ENCODE measurements at regions not wholly inside any gene's neighbourhood (a gene's known extent, or its start where the extent isn't known, plus 50 kb on each side); places are given as distances from the start of the nearest gene placed in this dataset.

GRCh38 chr5:50929174-50929573, 262.7 kb downstream of the PARP8 start:
- no peak for ATAC-seq
- TF ChIP-seq ZNF565 (CRISPR knock-in tag; conservative IDR thresholded peaks at IDR 0.05; ENCODE audit: low read depth) (no peak), PPARA (CRISPR knock-in tag; IDR thresholded peaks at IDR 0.05; ENCODE audit: borderline replicate concordance) (no peak), PATZ1 (CRISPR knock-in tag; IDR thresholded peaks at IDR 0.05; ENCODE audit: borderline replicate concordance) (no peak), GLIS3 (CRISPR knock-in tag; IDR thresholded peaks at IDR 0.05) (no peak), SNAI2 (CRISPR knock-in tag; IDR thresholded peaks at IDR 0.05) (no peak), POU6F1 (CRISPR knock-in tag; IDR thresholded peaks at IDR 0.05; ENCODE audit: borderline replicate concordance, low read depth) (no peak), ARNTL (CRISPR knock-in tag; IDR thresholded peaks at IDR 0.05; ENCODE audit: borderline replicate concordance, low read depth) (no peak), ZFP3 (CRISPR knock-in tag; IDR thresholded peaks at IDR 0.05) (no peak), TOX (CRISPR knock-in tag; IDR thresholded peaks at IDR 0.05; ENCODE audit: borderline replicate concordance) (no peak), ZNF8 (CRISPR knock-in tag; IDR thresholded peaks at IDR 0.05) (no peak), CSDC2 (CRISPR knock-in tag; IDR thresholded peaks at IDR 0.05) (no peak), TCF4 (CRISPR knock-in tag; IDR thresholded peaks at IDR 0.05; ENCODE audit: borderline replicate concordance) (no peak), ZNF70 (CRISPR knock-in tag; IDR thresholded peaks at IDR 0.05) (no peak), ZFP30 (CRISPR knock-in tag; IDR thresholded peaks at IDR 0.05) (no peak), ESRRG (CRISPR knock-in tag; IDR thresholded peaks at IDR 0.05) (no peak)
- TF ChIP-seq, protein P1, sequence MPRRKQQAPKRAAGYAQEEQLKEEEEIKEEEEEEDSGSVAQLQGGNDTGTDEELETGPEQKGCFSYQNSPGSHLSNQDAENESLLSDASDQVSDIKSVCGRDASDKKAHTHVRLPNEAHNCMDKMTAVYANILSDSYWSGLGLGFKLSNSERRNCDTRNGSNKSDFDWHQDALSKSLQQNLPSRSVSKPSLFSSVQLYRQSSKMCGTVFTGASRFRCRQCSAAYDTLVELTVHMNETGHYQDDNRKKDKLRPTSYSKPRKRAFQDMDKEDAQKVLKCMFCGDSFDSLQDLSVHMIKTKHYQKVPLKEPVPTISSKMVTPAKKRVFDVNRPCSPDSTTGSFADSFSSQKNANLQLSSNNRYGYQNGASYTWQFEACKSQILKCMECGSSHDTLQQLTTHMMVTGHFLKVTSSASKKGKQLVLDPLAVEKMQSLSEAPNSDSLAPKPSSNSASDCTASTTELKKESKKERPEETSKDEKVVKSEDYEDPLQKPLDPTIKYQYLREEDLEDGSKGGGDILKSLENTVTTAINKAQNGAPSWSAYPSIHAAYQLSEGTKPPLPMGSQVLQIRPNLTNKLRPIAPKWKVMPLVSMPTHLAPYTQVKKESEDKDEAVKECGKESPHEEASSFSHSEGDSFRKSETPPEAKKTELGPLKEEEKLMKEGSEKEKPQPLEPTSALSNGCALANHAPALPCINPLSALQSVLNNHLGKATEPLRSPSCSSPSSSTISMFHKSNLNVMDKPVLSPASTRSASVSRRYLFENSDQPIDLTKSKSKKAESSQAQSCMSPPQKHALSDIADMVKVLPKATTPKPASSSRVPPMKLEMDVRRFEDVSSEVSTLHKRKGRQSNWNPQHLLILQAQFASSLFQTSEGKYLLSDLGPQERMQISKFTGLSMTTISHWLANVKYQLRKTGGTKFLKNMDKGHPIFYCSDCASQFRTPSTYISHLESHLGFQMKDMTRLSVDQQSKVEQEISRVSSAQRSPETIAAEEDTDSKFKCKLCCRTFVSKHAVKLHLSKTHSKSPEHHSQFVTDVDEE (CRISPR knock-in tag; IDR thresholded peaks at IDR 0.05) = no peak
- TF ChIP-seq, protein P2, sequence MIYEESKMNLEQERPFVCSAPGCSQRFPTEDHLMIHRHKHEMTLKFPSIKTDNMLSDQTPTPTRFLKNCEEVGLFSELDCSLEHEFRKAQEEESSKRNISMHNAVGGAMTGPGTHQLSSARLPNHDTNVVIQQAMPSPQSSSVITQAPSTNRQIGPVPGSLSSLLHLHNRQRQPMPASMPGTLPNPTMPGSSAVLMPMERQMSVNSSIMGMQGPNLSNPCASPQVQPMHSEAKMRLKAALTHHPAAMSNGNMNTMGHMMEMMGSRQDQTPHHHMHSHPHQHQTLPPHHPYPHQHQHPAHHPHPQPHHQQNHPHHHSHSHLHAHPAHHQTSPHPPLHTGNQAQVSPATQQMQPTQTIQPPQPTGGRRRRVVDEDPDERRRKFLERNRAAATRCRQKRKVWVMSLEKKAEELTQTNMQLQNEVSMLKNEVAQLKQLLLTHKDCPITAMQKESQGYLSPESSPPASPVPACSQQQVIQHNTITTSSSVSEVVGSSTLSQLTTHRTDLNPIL (CRISPR knock-in tag; IDR thresholded peaks at IDR 0.05; ENCODE audit: low read depth) = no peak

DNA sequence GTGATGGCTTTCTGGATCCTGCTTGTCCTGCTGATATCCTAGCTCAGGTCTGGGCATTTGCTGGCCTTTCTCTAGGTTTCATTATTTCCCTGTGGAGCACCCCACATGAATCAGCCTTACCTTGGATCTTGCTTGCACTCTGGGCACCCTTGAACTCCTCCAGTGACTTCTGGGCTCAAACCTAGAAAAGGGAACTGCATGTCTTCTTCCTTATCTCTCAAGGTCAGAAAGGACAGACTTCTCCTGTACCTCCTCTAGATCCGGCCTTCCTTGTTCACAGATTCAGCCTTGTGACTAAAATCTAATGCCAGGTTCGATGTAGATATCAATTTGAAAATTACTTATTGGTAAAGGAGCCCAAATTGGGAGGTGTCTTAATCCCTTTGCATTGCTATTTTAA, 267.9 kb downstream of the PARP8 start:
- no peak for ATAC-seq
- TF ChIP-seq PATZ1 (CRISPR knock-in tag; IDR thresholded peaks at IDR 0.05; ENCODE audit: borderline replicate concordance) = no peak
- no peak for TF ChIP-seq TCF4 (CRISPR knock-in tag; IDR thresholded peaks at IDR 0.05; ENCODE audit: borderline replicate concordance)
- TF ChIP-seq ARNTL (CRISPR knock-in tag; IDR thresholded peaks at IDR 0.05; ENCODE audit: borderline replicate concordance, low read depth) = no peak
- no peak for TF ChIP-seq OSR1 (CRISPR knock-in tag; IDR thresholded peaks at IDR 0.05)
- no peak for TF ChIP-seq PPARA (CRISPR knock-in tag; IDR thresholded peaks at IDR 0.05; ENCODE audit: borderline replicate concordance)
- no peak for TF ChIP-seq RARB (CRISPR knock-in tag; IDR thresholded peaks at IDR 0.05)
- no peak for TF ChIP-seq ZNF8 (CRISPR knock-in tag; IDR thresholded peaks at IDR 0.05)
- TF ChIP-seq ZNF565 (CRISPR knock-in tag; conservative IDR thresholded peaks at IDR 0.05; ENCODE audit: low read depth) = no peak

DNA sequence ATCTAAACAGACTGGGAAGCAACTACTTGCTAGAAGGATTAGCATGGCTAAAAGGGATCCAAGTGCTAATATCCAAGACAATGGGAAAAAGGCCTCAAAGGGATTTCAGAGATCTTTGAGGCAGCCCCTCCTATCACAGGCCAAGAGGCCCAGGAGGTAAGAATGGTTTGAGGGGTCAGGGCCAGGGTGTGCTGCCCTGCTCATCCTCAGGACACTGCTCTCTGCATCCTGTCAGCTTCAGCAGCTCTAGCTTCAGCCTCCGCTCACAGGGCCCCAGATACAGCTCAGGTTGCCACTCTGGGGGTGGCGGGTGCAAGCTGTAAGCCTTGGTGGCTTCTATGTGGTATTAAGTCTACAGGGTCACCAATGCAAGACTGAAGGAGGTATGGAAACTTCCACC, 278.7 kb downstream of the PARP8 start:
- ATAC-seq = no peak
- TF ChIP-seq CSDC2 (CRISPR knock-in tag; IDR thresholded peaks at IDR 0.05) (no peak), ZNF70 (CRISPR knock-in tag; IDR thresholded peaks at IDR 0.05) (no peak), ZNF565 (CRISPR knock-in tag; conservative IDR thresholded peaks at IDR 0.05; ENCODE audit: low read depth) (no peak), RARB (CRISPR knock-in tag; IDR thresholded peaks at IDR 0.05) (no peak), PATZ1 (CRISPR knock-in tag; IDR thresholded peaks at IDR 0.05; ENCODE audit: borderline replicate concordance) (no peak), ISL1 (CRISPR knock-in tag; IDR thresholded peaks at IDR 0.05) (no peak), POU6F1 (CRISPR knock-in tag; IDR thresholded peaks at IDR 0.05; ENCODE audit: borderline replicate concordance, low read depth) (no peak), TCF4 (CRISPR knock-in tag; IDR thresholded peaks at IDR 0.05; ENCODE audit: borderline replicate concordance) (no peak), TOX (CRISPR knock-in tag; IDR thresholded peaks at IDR 0.05; ENCODE audit: borderline replicate concordance) (no peak)

Data from SK-N-SH treated with all-trans-retinoic acid at 6 μM for 48 hours (cell line).